ENCODE measurements at regions not wholly inside any gene's neighbourhood (a gene's known extent, or its start where the extent isn't known, plus 50 kb on each side); places are given as distances from the start of the nearest gene placed in this dataset.

- no peak for TF ChIP-seq CTCF (IDR thresholded peaks at IDR 0.05; ENCODE audit: low read length, missing control alignments)
- H3K4me3 ChIP-seq (replicated peaks; ENCODE audit: low read depth, low read length) = no peak overlapping the region
- DNase-seq (ENCODE audit: low read depth) = no peak
These were observed 138.4 kb upstream of the ZP4 start for GRCh38 chr1:238029126-238029525.

GRCh38 chr1:238027366-238027765 is 136.6 kb upstream of the ZP4 start:
- no peak overlapping the region for H3K4me3 ChIP-seq (replicated peaks; ENCODE audit: low read depth, low read length)
- TF ChIP-seq CTCF (IDR thresholded peaks at IDR 0.05; ENCODE audit: low read length, missing control alignments) = no peak
- no peak for DNase-seq (ENCODE audit: low read depth)

- no peak for DNase-seq (ENCODE audit: low read depth)
- no peak overlapping the region for H3K4me3 ChIP-seq (replicated peaks; ENCODE audit: low read depth, low read length)
- no peak for TF ChIP-seq CTCF (IDR thresholded peaks at IDR 0.05; ENCODE audit: low read length, missing control alignments)
These were observed 132.4 kb upstream of the ZP4 start for GRCh38 chr1:238023137-238023536.

- TF ChIP-seq CTCF (IDR thresholded peaks at IDR 0.05; ENCODE audit: low read length, missing control alignments) = no peak
- H3K4me3 ChIP-seq (replicated peaks; ENCODE audit: low read depth, low read length) = no peak overlapping the region
- no peak for DNase-seq (ENCODE audit: low read depth)
These were observed 127.5 kb upstream of the ZP4 start for GRCh38 chr1:238018214-238018613.

- DNase-seq (ENCODE audit: low read depth) = no peak
- TF ChIP-seq CTCF (IDR thresholded peaks at IDR 0.05; ENCODE audit: low read length, missing control alignments) = no peak
- no peak overlapping the region for H3K4me3 ChIP-seq (replicated peaks; ENCODE audit: low read depth, low read length)
These were observed 116.1 kb upstream of the ZP4 start for GRCh38 chr1:238006779-238007178.

- DNase-seq (ENCODE audit: low read depth) = no peak
- no peak overlapping the region for H3K4me3 ChIP-seq (replicated peaks; ENCODE audit: low read depth, low read length)
- TF ChIP-seq CTCF (IDR thresholded peaks at IDR 0.05; ENCODE audit: low read length, missing control alignments) = no peak
These were observed 114.4 kb upstream of the ZP4 start for GRCh38 chr1:238005116-238005515.

- no peak for TF ChIP-seq CTCF (IDR thresholded peaks at IDR 0.05; ENCODE audit: low read length, missing control alignments)
These were observed 111.1 kb upstream of the ZP4 start for GRCh38 chr1:238001818-238002217.

More at GRCh38 chr1:238001818-238002217, 111.1 kb upstream of the ZP4 start:
- DNase-seq (ENCODE audit: low read depth) = no peak
- H3K4me3 ChIP-seq (replicated peaks; ENCODE audit: low read depth, low read length) = no peak overlapping the region

All from fibroblast of pulmonary artery (primary cell).